ENCODE measurements at regions not wholly inside any gene's neighbourhood (a gene's known extent, or its start where the extent isn't known, plus 50 kb on each side); places are given as distances from the start of the nearest gene placed in this dataset.

GRCh38 chr1:34645109-34645688 is 109.6 kb upstream of the GJB5 start:
- TF ChIP-seq POLR2A (IDR thresholded peaks at IDR 0.05): no peak
- no peak for TF ChIP-seq CTCF (IDR thresholded peaks at IDR 0.05)

Data from adrenal gland (tissue), 5 donors.